CD14-positive monocyte (primary cell): ENCODE measurements at regions not wholly inside any gene's neighbourhood (a gene's known extent, or its start where the extent isn't known, plus 50 kb on each side); places are given as distances from the start of the nearest gene placed in this dataset.

ENCODE experiments used
- DNase-seq, 3 donors: peaks; one replicate each; pipeline ENCODE4 v3.0.0-alpha.2; 2011 to 2022
- H2AFZ ChIP-seq: 2 replicates; pipeline ENCODE4 v1.6.0; 2012; ENCODE audit warnings: mild to moderate bottlenecking, low read depth, low read length, inconsistent platforms; ENCODE audit not compliant: insufficient read depth, poor library complexity, severe bottlenecking
- H3K27ac ChIP-seq, 2 donors: 1 replicate in 1 of 2; 2 replicates in 1 of 2; pipeline ENCODE4 v1.5.1; 2012 to 2013; ENCODE audit warnings: low read length in 2 of 2, control low read depth in 1 of 2, inconsistent platforms in 1 of 2, low read depth in 1 of 2, mild to moderate bottlenecking in 1 of 2
- H3K27me3 ChIP-seq, 2 donors: one replicate each; pipeline versions ENCODE4 v1.6.0 to v1.6.1; 2011 to 2013; ENCODE audit warnings: low read length in 2 of 2; ENCODE audit not compliant: control insufficient read depth in 2 of 2, insufficient read depth in 2 of 2
- H3K36me3 ChIP-seq, 2 donors: replicated peaks in 1 of 2; 1 replicate in 1 of 2; 2 replicates in 1 of 2; pipeline versions ENCODE4 v1.5.1 to v1.6.1; 2012 to 2013; ENCODE audit warnings: low read length in 2 of 2, control low read depth in 1 of 2, inconsistent platforms in 1 of 2, mild to moderate bottlenecking in 1 of 2; ENCODE audit not compliant: insufficient read depth in 2 of 2, control insufficient read depth in 1 of 2
- H3K4me1 ChIP-seq, 2 donors: 1 replicate in 1 of 2; 2 replicates in 1 of 2; pipeline versions ENCODE4 v1.5.1 to v1.6.1; 2012 to 2013; ENCODE audit warnings: low read length in 2 of 2, control low read depth in 1 of 2, inconsistent platforms in 1 of 2, mild to moderate bottlenecking in 1 of 2, moderate library complexity in 1 of 2; ENCODE audit not compliant: insufficient read depth in 2 of 2, control insufficient read depth in 1 of 2
- H3K4me2 ChIP-seq: replicated peaks from 2 replicates; pipeline ENCODE3; 2012; ENCODE audit warnings: low read length, moderate library complexity, mild to moderate bottlenecking; ENCODE audit not compliant: poor library complexity, severe bottlenecking; ENCODE audit errors: extremely low read depth
- H3K4me3 ChIP-seq, 3 experiments: fragments of 200-600 bp in 1 of 3; sonication (generic) in 1 of 3; replicated peaks in 1 of 3; 1 replicate in 2 of 3; 2 replicates in 1 of 3; pipeline ENCODE4 v1.5.1; 2011 to 2013; ENCODE audit warnings: low read length in 3 of 3, mild to moderate bottlenecking in 3 of 3, control low read depth in 2 of 3, low read depth in 2 of 3, inconsistent platforms in 1 of 3, moderate library complexity in 1 of 3
- H3K79me2 ChIP-seq: 2 replicates; pipeline ENCODE4 v1.6.0; 2012; ENCODE audit warnings: mild to moderate bottlenecking, control low read depth, inconsistent platforms, low read length, moderate library complexity; ENCODE audit not compliant: insufficient read depth
- H3K9ac ChIP-seq: 2 replicates; pipeline ENCODE4 v1.6.0; 2017; ENCODE audit warnings: low read length, mild to moderate bottlenecking; ENCODE audit not compliant: insufficient read depth, poor library complexity, severe bottlenecking
- H3K9me3 ChIP-seq, 2 donors: replicated peaks in 1 of 2; 1 replicate in 1 of 2; 2 replicates in 1 of 2; pipeline versions ENCODE4 v1.5.1 to v1.6.1; 2012 to 2013; ENCODE audit warnings: low read length in 2 of 2, control low read depth in 1 of 2; ENCODE audit not compliant: control insufficient read depth in 1 of 2, insufficient read depth in 1 of 2
- H4K20me1 ChIP-seq: 2 replicates; pipeline ENCODE4 v1.6.0; 2012; ENCODE audit warnings: mild to moderate bottlenecking, low read length, control low read depth, moderate library complexity; ENCODE audit not compliant: insufficient read depth
- H3K27ac Mint-ChIP-seq, 7 donors: one replicate each; pipeline ENCODE4 v1.8.0; 2020; ENCODE audit warnings: mild to moderate bottlenecking in 7 of 7, mixed read lengths in 7 of 7, moderate library complexity in 6 of 7, inconsistent platforms in 2 of 7
- H3K27me3 Mint-ChIP-seq, 3 donors: one replicate each; pipeline ENCODE4 v1.8.0; 2021 to 2022; ENCODE audit warnings: low read depth in 3 of 3, mild to moderate bottlenecking in 3 of 3, mixed read lengths in 3 of 3, moderate library complexity in 3 of 3, inconsistent platforms in 1 of 3
- H3K36me3 Mint-ChIP-seq, 2 donors: one replicate each; pipeline ENCODE4 v1.8.0; 2020; ENCODE audit warnings: mixed read lengths in 2 of 2, inconsistent platforms in 1 of 2, mild to moderate bottlenecking in 1 of 2
- H3K4me1 Mint-ChIP-seq: one replicate; pipeline ENCODE4 v1.8.0; 2020; ENCODE audit warnings: mild to moderate bottlenecking, mixed read lengths
- H3K4me3 Mint-ChIP-seq, 2 donors: one replicate each; pipeline ENCODE4 v1.8.0; 2020; ENCODE audit warnings: mild to moderate bottlenecking in 2 of 2, mixed read lengths in 2 of 2, moderate library complexity in 1 of 2
- H3K9me3 Mint-ChIP-seq, 7 donors: one replicate each; pipeline ENCODE4 v1.8.0; 2020 to 2022; ENCODE audit warnings: mixed read lengths in 7 of 7, mild to moderate bottlenecking in 6 of 7, moderate library complexity in 6 of 7, inconsistent platforms in 2 of 7
- CTCF ChIP-seq: fragments of 200-600 bp; IDR thresholded peaks from one replicate; pipeline ENCODE4 v1.8.0; 2022; ENCODE audit warnings: antibody characterized with exemption, mild to moderate bottlenecking
- WGBS: methylation state at CpG from one replicate; pipeline ENCODE4 v1.1.5; 2013; ENCODE audit warnings: missing lambda C conversion rate; ENCODE audit not compliant: insufficient coverage; 5-methylcytosine and 5-hydroxymethylcytosine counted together
- intact Hi-C, 2 donors: fragments of 100-400 bp; cut with micrococcal nuclease; formaldehyde crosslinking; loops; one replicate each; pipeline versions ENCODE4 v1.15.0 to v1.15.1; 2023

GRCh38 chr12:91327131-91327530 lies 144.5 kb upstream of the DCN start:
- no peaks in the 10 kb centered on the region for H4K20me1 ChIP-seq
- no peaks in the 10 kb centered on the region for H3K9me3 ChIP-seq
- DNase-seq: no peak
- Mint-ChIP-seq H3K27me3 (no peaks in the 10 kb centered on the region), H3K27ac (no peak overlapping the region), H3K36me3 (no peaks in the 10 kb centered on the region), H3K9me3 (no peaks in the 10 kb centered on the region), H3K4me3 (no peak overlapping the region), H3K4me1 (no peaks in the 10 kb centered on the region)
- H3K4me2 ChIP-seq: no peak overlapping the region
- H3K9ac ChIP-seq: no peak overlapping the region
- H3K27ac ChIP-seq: no peak overlapping the region
- no peak overlapping the region for H3K4me3 ChIP-seq
- H3K36me3 ChIP-seq: no peaks in the 10 kb centered on the region
- intact Hi-C loops: no loop called here
- no peak for TF ChIP-seq CTCF
- no CpG with 5 or more reads among the region's 4 CpGs for WGBS
- no peak overlapping the region for H2AFZ ChIP-seq
- no peaks in the 10 kb centered on the region for H3K79me2 ChIP-seq
- no peaks in the 10 kb centered on the region for H3K4me1 ChIP-seq
- H3K27me3 ChIP-seq: no peaks in the 10 kb centered on the region

DNA sequence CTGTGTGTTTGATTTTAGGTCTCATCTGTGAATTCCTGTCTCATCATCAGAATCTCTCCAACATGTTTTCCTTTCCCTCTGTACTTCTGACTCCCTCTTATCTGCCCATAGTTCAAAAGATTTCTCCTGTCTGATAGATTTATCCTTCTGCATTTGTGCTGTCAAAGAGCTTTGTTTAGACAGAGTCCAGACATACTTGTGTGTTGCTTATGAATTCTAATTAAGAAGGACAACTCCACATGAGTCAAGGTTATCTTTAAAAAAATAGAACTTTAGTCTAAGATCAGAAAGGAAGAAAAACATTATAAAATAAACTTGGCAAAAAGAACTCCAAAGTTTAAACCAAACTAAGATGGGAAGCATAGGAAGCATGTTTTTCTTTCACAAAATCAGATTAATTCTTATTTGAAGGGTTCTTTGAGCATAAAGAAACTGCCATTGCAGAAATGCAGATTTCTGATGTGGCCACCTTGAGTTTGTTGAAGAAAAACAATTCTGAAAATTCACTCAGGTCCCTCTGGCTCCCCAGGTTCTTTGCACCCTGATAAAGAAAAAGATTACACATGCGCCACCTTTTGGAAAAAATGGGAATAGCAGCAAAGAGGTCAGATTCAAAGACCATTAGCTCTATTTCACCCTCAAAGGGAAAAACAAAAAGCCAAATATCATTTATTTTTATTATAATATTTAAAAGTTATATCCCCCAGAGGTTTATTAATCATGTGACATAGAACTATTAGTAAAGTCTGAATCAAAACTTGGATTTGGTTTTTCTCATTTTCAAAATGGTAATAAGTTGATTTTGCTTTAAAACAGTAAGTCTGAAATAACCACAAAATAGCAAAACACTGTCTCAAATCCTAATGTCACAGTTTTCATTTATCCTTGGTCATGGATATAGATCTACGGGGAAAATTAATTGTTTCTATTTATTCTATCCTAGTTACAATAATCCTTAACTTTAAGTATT lies 143.7 kb upstream of the DCN start:
- Mint-ChIP-seq H3K27ac (no peak overlapping the region), H3K27me3 (no peaks in the 10 kb centered on the region), H3K36me3 (no peaks in the 10 kb centered on the region), H3K4me1 (no peaks in the 10 kb centered on the region), H3K4me3 (no peak overlapping the region), H3K9me3 (no peaks in the 10 kb centered on the region)
- Histone ChIP-seq H3K79me2 (no peaks in the 10 kb centered on the region), H2AFZ (no peak overlapping the region), H3K4me2 (no peak overlapping the region), H3K27me3 (no peaks in the 10 kb centered on the region), H3K27ac (no peak overlapping the region), H3K4me1 (no peaks in the 10 kb centered on the region), H3K36me3 (no peaks in the 10 kb centered on the region), H4K20me1 (no peaks in the 10 kb centered on the region), H3K4me3 (no peak overlapping the region), H3K9me3 (no peaks in the 10 kb centered on the region), H3K9ac (no peak overlapping the region)
- intact Hi-C loops: no loop called here
- TF ChIP-seq CTCF: peak; percentile 89
- peak in 2 of 3 donors; percentile 6 to 9 for DNase-seq
- no CpG with 5 or more reads among the region's 2 CpGs for WGBS
